ENCODE measurements at regions not wholly inside any gene's neighbourhood (a gene's known extent, or its start where the extent isn't known, plus 50 kb on each side); places are given as distances from the start of the nearest gene placed in this dataset.

GRCh38 chr20:12248481-12248880 lies 330.8 kb downstream of the BTBD3 start:
- TF ChIP-seq, protein P1, sequence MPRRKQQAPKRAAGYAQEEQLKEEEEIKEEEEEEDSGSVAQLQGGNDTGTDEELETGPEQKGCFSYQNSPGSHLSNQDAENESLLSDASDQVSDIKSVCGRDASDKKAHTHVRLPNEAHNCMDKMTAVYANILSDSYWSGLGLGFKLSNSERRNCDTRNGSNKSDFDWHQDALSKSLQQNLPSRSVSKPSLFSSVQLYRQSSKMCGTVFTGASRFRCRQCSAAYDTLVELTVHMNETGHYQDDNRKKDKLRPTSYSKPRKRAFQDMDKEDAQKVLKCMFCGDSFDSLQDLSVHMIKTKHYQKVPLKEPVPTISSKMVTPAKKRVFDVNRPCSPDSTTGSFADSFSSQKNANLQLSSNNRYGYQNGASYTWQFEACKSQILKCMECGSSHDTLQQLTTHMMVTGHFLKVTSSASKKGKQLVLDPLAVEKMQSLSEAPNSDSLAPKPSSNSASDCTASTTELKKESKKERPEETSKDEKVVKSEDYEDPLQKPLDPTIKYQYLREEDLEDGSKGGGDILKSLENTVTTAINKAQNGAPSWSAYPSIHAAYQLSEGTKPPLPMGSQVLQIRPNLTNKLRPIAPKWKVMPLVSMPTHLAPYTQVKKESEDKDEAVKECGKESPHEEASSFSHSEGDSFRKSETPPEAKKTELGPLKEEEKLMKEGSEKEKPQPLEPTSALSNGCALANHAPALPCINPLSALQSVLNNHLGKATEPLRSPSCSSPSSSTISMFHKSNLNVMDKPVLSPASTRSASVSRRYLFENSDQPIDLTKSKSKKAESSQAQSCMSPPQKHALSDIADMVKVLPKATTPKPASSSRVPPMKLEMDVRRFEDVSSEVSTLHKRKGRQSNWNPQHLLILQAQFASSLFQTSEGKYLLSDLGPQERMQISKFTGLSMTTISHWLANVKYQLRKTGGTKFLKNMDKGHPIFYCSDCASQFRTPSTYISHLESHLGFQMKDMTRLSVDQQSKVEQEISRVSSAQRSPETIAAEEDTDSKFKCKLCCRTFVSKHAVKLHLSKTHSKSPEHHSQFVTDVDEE (CRISPR knock-in tag; IDR thresholded peaks at IDR 0.05): no peak
- TF ChIP-seq ZNF565 (CRISPR knock-in tag; conservative IDR thresholded peaks at IDR 0.05; ENCODE audit: low read depth): no peak
